Esophagus mucosa (tissue), 1 donor: ENCODE measurements at regions not wholly inside any gene's neighbourhood (a gene's known extent, or its start where the extent isn't known, plus 50 kb on each side); places are given as distances from the start of the nearest gene placed in this dataset.

Experiments
- ATAC-seq: fragments of 200-7000 bp; cut with Tn5 transposase; one replicate; pipeline ENCODE4 v1.9.1; 2020
- donor health status: DM: yes; HTN: yes; CAD: no.

DNA sequence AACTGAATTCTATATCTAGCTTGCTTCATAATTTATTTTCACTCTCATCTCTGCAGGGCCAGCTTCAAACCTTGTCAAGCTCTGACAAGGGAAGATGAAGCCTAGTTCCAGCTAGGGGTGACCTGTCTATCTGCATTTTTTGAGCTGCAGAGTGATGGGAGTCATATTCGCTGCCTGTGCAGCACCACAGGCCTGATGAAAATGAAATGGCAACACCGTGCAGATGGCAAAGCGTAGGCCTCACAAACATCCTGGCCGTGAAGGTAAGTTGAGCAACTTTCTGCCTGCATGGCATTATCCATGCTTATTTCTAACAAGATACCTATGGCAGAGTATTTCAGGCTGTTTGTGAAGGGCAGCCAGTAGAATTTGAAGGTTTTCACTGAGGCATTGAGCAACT is 86.4 kb upstream of the C1QTNF9B start:
- ATAC-seq: no peak

DNA sequence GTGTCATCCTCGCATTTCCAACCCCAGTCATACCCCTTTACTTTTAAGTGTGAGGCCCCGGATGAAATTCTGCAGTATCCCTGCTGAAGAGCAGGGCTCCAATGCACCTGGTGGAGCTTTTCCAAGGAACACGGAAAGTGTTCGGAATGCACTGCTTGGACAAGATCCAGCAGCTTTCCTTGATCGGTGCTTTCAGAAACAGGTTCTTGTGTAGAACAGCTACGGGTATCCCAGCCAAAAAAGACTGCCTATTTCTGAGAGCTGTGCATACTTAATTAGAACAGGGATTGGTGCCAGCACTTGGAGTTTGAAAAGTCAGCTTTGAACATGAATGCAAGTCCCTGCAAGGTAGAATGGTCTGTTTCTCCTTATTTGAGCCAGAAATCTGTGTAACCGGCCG is 87.2 kb upstream of the C1QTNF9B start:
- ATAC-seq: peak; percentile 54

DNA sequence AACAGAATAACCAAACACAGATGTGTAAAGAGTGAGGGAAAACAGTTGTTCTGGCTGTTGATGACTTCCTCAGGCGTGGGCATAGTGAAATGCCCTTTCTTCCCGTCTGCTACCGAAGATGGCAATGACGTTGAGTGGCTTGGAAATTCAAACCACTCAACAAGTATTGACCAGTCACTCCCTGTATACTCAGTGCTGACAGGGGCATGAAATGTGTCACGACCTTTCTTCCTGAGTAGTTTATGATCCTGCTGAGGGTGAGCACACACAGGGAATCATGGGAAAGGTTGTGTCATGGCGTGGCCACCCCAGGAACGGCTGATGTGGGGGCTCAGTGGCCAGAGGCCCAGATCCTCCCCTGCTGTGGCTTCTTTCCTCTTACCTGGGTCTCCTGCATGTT is 87.8 kb upstream of the C1QTNF9B start:
- ATAC-seq: peak; percentile 50

DNA sequence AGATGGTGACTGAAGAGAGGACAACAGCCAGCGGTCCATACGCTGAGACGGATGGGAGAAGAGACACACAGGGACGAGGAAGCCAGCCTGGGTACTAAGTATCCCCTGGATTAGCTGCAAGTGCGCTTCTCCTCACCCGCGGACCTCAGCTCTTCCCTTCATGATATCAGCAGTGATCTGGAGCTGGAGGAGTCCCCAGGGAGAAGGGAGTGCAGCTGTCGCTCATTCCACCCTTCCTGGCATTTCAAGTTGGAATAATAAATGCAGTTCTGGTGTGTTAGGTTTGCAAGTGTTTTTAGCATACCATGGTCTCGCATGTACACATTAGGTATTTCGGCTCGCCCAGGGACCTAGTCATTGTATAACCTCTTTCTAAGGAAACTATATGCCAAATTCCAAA is 88.5 kb upstream of the C1QTNF9B start:
- no peak for ATAC-seq

GRCh38 chr13:23986619-23987018 is 89.3 kb upstream of the C1QTNF9B start:
- no peak for ATAC-seq

DNA sequence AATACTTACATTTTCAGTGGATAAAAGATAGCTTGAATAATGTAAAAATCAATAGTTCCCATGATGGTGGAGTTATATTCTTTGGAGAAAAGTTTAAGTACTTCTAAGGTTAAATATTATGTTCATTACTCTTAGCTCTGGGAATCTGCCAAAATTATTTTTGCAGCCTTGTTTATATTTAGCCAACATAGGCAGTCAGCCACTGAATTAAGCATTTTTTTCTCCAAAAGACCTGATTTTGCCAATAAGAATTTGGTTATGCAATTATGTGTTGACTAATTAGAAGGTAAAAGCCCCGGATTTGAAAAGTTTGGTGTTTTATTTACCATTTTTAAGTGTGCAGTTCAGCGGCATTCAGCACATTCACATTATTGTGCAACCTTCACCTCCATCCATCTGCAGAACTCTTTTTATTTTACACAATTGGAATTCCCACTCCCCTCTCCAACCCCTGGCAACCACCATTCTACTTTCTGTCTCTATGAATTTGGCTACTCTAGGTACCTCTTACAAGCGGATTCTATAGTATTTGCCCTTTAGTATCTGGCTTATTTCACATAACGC is 90.1 kb upstream of the C1QTNF9B start:
- no peak for ATAC-seq

DNA sequence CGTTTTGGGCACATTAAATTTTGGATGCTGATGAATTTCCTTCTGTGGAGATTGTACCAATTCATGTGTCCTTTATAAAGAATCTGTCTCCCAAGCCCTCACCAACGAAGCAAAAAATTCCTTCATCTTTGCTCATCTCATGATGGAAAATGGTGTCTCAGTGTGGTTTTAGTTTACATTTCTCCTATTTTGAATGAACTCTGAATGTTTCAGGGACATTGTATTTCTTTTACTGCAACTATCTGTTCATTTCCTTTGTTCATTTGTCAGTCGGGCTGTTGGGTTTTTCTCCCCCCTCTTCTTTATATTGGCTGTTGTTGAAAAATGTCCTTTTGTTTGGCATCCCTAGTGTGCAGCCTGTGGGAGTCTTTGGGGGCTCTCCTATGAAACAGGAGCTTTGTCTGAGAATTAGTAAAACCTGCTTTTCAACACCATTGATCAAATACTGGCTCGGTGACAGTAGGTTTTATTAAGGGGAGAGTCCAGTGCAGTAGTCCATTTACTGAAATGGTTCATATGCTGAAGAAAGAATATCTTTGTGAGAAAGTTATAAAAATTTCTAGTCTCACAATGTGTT is 91.3 kb upstream of the C1QTNF9B start:
- ATAC-seq: no peak

DNA sequence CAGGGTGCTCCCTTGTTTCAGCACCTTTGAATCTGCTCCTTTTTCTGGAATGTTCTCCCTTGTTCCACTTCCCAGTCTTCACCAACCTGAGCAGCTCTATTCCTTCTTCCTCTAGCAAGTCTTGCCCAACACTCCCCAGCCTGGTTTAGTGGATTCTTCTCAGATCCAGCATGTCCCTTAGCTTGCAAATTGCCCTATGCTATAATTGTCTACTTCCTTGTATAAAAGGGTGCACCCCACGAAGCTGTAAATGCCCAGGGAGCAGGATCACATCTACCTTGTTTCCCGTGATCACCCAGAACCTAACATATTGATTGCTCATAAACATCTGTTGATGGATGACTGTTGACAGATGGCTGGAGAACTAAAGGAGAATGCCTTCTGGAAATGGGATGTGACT is 93.2 kb upstream of the C1QTNF9B start:
- no peak for ATAC-seq

- ATAC-seq: no peak
These were observed 93.8 kb upstream of the C1QTNF9B start for GRCh38 chr13:23991119-23991518.

DNA sequence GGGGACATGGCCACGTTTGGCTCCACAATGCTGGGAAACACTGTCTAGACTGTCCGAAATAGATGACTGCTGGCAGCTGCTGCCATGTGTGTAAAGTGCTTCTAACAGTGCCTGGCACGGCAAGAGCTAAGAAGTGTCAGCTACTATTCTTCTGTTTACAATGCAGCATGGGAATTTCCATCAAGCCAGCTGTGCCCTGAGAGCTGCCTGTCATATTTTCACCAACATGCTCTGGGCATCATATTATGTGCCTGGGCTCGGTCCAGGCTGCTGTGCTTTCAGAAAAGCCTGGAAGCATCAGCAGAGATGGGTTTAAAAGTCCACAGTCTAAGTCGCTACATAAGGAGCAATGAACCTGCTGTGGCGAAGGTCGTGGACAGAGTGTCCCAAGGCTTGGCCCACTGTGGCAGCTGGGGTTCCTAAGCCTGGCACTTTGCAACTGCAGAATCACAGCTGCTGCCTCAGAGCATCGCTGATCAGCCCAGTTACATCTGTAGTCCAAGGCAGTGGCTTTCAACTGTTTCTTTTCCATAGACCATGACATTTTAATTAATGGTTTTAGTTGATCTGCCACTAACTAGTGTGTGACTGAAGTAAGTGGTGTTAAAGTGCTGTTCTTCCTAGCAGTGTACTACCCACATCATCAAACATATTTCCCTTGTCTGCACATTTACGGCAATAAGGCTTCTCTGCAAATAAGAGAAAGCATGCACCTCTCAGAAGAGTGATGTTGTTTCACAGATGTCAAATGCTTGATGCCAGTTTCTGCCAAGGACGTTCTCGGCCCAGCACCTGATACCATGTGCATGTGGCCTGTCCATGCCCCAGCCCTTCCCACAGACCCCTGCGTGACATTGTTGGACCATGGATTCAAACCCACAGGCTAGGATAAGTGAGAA is 95.7 kb upstream of the C1QTNF9B start:
- ATAC-seq: no peak

DNA sequence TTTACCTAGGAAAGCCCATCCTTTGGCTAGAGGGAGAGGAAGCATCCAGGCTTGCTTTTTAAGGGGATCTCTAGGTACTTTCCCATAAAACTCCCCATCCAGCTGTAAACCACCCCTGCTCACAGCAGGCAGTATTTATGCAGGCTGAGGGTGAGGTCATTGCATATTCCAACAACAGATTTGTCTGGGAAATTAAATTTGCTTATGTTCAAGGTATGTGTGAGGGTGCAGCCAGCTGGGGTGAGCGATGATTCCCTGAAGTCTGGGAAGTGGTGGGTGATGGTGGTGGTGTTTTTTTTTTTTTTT is 96.3 kb upstream of the C1QTNF9B start:
- no peak for ATAC-seq

DNA sequence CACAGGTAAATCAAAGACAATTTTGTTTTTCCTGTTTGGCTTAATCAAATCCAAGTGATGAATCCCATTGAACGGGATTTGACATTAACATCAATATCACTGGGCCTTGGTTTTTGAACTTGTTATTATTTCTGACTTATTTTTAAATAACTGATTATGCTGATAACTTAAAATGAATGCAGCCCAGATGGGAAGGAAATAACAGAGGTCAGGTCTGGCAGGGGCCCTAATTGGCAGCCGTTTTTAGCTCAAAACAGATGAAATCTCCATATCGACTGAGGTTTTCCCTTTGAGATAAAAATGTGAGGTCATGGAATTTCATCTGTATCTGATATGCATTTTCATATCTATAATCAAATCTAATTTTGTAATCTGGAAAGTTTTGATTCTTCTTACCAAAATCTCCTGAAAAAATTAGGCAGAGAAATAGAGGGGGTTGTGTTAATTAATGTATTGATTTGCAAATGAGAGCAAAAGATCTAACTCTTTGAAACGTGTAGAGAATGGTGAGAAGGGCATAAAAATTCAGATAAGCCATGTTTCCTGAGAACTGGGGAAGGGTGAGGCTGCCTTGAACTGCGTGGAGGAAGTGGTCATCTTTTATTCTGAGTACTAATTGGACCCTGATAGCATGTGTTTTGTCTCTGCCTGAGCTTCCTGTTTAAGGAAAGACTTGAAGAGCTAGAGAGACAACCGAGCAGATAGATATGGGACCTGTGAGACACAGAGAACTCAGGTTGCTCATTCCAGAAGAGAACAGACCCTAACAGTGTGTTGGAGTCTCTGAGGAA is 98.2 kb upstream of the C1QTNF9B start:
- ATAC-seq: no peak

DNA sequence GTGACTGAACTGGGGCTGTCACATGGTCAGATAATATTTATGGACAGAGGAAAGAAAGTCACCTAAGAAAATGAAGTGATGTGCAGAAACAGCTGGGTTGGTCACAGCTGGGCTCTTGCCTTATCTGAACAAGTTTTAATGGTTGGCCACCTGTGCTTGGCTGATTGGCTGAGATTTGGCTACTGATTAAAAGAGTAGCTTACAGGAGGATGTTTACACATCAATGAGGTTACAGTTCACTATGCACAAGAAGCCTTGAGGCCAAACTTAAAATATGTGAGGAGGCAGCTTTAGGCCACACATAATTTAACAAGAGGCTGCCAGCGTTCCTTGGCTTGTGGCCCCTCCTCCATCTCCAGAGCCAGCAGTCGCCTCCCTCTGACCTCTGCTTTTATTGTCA is 99.2 kb upstream of the C1QTNF9B start:
- no peak for ATAC-seq

DNA sequence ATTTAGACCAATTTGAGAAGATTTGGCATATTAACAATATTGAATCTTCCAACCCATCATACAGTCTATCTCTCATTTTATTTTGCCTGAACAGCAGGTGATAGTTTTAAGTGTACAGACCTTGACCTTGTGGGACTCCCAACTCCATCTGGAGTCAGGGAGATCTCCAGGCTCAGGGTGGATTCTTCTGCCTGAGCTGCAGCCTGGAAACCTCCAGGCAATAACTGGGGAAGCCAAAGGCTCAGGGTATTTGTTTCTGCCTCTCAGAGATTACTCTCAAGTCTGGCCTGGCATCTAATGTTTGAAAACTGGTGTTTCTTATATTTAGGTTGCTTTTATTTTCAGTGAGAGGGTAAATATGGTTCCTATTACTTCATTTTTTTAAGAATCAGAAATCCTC is 102.1 kb upstream of the C1QTNF9B start:
- no peak for ATAC-seq

- ATAC-seq: no peak
These were observed 105.0 kb upstream of the C1QTNF9B start for GRCh38 chr13:24002206-24002815.

- ATAC-seq: no peak
These were observed 107.0 kb upstream of the C1QTNF9B start for GRCh38 chr13:24004142-24004899.

DNA sequence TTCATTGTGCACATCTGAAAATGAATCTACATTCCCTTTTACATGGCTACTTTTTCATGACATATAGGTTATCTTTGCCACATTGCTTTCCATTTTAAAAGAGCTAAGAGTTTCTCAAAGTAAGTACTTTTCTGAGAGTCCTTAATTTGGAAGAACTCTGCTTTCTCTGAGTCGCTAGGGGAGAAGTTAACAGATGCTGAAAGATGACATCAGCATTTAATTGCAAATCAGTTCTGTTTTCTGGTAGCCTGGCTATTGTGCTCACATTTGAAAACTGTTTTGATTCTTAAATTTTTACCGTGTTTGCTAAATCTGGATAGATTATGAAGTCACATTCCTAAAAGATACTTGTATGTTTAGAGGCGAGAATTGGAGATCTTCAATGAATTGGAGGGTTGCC is 107.7 kb upstream of the C1QTNF9B start:
- ATAC-seq: no peak

DNA sequence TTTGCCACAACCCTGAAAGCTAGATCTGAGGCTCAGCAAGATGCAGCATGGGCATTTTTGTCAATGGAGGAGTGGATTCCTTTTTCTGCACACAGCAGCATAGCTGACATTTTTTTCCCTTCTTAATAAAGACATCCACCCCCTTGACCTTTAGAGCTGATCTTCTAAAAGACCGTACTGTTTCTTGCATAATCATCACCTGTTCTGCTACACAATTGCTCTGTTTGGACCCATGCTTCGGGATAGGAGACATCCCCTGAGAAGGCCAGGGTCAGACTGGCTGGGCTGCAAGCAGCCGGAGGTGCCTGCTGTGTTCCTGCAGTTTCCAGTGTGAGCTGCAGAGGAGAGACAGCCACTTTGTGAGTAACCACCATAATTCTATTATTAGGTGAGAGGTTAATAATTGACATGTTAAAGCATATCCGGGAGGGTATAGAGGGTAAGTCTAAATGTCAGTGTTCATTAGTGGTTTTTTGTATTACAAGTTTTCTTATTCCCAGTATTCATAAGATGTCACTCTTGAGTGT is 108.5 kb upstream of the C1QTNF9B start:
- ATAC-seq: no peak

DNA sequence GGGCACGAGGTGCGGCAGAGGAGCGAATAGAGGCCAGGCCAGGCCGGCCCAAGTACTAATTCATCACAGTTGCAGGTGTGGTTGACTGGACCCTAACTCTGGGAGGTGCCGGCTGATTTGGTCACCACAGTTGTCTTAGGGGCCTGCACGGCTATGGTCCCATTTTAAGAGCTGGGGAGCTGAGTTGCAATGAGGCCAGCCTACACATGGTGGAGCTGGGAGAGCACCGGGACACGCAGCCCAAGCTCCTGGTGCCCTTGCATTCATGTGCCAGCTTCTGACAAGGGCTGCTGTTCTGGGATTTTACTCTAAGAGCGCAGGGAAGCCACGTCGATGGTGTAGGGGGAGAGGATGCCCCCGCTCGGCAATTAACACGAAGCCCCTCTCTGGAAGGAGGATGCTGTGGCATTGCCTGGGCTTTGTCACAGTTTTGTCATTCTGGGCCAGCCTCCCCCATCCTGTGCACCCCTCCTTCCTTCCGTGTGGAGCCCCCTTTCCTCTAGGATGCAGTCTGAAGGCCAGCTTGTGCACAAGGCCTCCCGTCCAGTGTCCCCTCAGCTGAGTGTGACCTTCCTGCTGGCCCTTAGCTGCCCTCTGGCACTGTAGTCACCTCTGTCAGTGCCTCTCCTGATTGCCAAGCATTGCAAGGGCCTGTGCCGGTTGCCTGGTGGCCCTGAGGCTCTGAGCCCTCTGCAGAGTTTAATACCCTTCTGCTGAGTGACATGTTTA is 109.4 kb upstream of the C1QTNF9B start:
- no peak for ATAC-seq

GRCh38 chr13:24007979-24008620 is 110.8 kb upstream of the C1QTNF9B start:
- no peak for ATAC-seq

GRCh38 chr13:24008679-24009078 is 111.4 kb upstream of the C1QTNF9B start:
- ATAC-seq: no peak
